Transverse colon (tissue), 3 donors: ENCODE measurements at regions not wholly inside any gene's neighbourhood (a gene's known extent, or its start where the extent isn't known, plus 50 kb on each side); places are given as distances from the start of the nearest gene placed in this dataset.

Experiments
- CTCF ChIP-seq, 5 experiments: fragments of 200-600 bp in 3 of 5; fragments of 450-650 bp in 2 of 5; sonication (generic) in 3 of 5; IDR thresholded peaks; 1 replicate in 2 of 5; 2 replicates in 3 of 5; pipeline ENCODE4 v1.5.1; 2016 to 2017; ENCODE audit warnings: antibody characterized with exemption in 5 of 5, inconsistent platforms in 3 of 5, mild to moderate bottlenecking in 2 of 5, moderate library complexity in 1 of 5
- EP300 ChIP-seq: sonication (generic); formaldehyde crosslinking; IDR thresholded peaks from one replicate; pipeline ENCODE4 v1.6.1; 2017; ENCODE audit warnings: antibody characterized with exemption, low read depth
- POLR2A ChIP-seq: fragments of 450-650 bp; IDR thresholded peaks from one replicate; pipeline ENCODE4 v1.6.1; 2016; ENCODE audit warnings: antibody characterized with exemption, mild to moderate bottlenecking, moderate library complexity

GRCh38 chr3:56903231-56903782 is 101.6 kb upstream of the ARHGEF3 start:
- no peak for TF ChIP-seq POLR2A
- no peak for TF ChIP-seq CTCF (IDR thresholded peaks at IDR 0.05)
- no peak for TF ChIP-seq EP300
